GM18505 (cell line): ENCODE measurements at regions not wholly inside any gene's neighbourhood (a gene's known extent, or its start where the extent isn't known, plus 50 kb on each side); places are given as distances from the start of the nearest gene placed in this dataset.
A peak's percentile ranks its signal among the peaks of the same experiment; 100 is the strongest.
"Not testable (repeated sequence)": the region's sequence is repeated elsewhere in the genome, so short reads cannot be mapped to it uniquely, and the experiment has no call there.

ENCODE experiments used
- ATAC-seq: cut with Tn5 transposase; IDR thresholded peaks from one replicate; pipeline ENCODE4 v1.9.1; 2021; ENCODE audit not compliant: unreplicated experiment
- POLR2A ChIP-seq: IDR thresholded peaks from 4 replicates; pipeline ENCODE4 v1.6.1; 2011; ENCODE audit warnings: borderline replicate concordance; ENCODE audit not compliant: insufficient read depth, insufficient read length; ENCODE audit errors: extremely low read depth

- ATAC-seq = no peak
- no peak for TF ChIP-seq POLR2A
Observed at GRCh38 chr5:62192958-62193357, 113.0 kb upstream of the KIF2A start.

DNA sequence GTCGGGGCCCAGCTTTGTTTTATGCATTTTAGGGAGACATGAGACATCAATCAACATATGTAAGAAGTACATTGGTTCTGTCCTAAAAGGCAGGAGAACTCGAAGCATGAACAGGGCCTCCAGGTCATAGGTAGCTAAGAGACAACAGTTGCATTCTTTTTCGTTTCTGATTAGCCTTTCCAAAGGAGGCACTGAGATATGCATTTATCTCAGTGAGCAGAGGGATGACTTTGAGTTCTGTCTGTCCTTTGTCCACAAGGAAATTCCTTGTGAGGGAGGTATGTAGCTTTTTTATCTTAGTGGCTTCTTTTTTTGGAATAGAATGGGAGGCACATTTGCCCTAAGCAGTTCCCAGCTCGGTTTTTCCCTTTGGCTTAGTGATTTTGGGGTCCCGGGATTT lies 109.5 kb upstream of the KIF2A start:
- ATAC-seq = not testable (repeated sequence)

GRCh38 chr5:62197697-62198096 lies 108.3 kb upstream of the KIF2A start:
- ATAC-seq = no peak
- TF ChIP-seq POLR2A = no peak

GRCh38 chr5:62198421-62198820 lies 107.6 kb upstream of the KIF2A start:
- no peak for ATAC-seq
- TF ChIP-seq POLR2A = no peak

DNA sequence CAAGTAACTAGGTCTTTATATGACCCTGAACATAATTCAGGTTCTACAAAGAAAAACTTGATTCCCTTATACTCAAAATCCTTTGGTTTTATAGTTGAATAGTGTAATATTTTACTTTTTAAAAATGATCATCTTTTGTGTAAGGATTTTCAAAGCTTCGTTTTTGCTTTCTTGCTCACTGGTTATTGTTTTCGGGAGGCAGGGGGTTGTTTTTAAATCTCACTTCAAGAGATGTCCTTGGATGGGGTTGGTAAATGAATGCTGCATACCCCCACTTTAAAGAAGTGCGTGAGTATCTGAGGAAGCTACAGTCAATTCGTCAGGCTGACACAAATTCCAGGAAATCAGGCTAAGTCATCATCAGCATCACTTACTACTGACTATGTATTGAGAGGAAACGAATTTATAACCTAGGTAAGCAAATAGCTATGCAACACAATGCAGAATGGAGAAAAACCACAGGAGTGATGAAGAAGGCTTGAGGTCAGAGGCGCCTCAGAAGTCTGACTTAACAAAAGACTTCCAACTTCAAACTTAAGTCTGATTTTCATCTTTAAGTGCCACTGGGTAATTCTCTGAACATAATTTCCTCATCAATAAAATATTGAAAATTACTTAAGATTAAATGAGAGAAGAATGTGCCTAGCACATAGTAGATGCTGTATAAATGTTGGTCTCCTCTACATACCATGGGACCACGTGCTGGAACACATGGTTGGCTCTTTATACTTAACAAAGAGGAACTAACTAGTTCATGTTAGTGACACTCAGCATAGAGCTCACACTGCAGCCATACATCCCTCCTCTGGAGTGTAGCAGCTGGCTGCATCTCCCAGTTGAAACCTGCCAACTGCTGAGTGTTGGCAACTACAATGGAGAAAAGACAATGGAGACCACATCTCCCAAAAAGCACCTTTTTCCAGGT lies 106.0 kb upstream of the KIF2A start:
- no peak for ATAC-seq
- no peak for TF ChIP-seq POLR2A

DNA sequence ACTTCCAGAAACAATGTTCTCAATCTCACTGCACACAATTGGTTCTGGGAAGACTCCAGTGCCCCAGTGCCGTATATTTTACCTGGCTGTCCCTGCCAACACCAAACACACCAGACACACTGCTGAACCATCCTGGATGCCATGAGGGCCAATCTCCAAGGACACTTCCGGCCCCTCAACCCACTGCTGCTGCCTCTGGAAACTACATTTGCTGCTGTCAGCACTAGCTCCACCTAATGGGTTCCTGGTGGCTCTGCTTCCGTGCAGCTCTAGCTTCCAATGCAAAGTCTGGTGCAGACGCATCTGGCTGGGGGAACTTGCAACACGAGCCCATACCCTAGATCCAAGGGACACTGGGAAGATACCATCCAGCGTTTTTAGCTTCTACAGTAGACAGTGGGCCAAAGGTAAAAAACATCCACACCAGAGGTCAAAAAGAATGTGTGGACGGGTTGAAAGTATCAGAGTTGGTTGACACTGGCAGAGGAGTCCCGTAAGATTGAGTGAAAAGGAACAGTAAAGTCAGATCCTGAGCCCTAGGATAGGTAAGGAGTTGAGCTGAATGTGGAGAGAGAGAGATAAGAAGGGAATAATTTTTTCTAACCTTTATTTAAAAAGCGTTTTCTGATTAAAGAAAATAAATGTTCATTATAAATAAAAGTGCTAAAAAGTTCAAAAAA lies 99.7 kb upstream of the KIF2A start:
- no peak for ATAC-seq
- TF ChIP-seq POLR2A = no peak

DNA sequence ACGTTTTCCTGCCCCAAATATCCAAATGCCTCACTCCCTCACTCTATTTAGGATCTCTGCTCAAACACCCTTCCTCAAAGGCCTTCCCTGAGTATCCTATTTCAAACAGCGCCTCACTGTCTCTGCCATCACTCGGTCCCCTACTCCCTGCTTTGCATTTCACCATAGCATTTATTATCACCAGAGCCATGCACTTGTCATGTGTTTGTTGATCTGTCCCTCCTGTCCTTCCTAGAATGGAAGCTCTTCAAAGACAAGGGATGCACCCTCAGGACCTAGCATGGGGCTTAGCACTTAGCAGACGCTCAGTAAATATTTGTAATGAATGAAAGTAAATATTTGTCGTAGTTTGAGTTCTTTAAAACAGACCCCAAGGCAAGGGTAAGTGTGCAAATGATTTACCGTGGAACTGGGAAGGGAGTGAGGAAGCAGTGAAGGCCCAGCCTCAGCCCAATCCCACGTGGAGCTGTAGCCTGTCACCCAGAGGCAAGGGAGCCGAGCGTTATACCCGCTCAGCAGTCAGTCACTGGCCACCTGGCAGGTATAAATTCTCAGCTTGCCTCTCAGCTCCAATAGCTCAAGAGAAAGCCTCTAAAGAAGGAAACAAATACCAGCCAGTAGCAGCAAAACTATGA lies 97.7 kb upstream of the KIF2A start:
- TF ChIP-seq POLR2A = no peak
- ATAC-seq = no peak

- TF ChIP-seq POLR2A = no peak
- no peak for ATAC-seq
Observed at GRCh38 chr5:62211405-62211804, 94.6 kb upstream of the KIF2A start.

- TF ChIP-seq POLR2A = no peak
- ATAC-seq = no peak
Observed at GRCh38 chr5:62212648-62213047, 93.4 kb upstream of the KIF2A start.

GRCh38 chr5:62214701-62215100 lies 91.3 kb upstream of the KIF2A start:
- TF ChIP-seq POLR2A = no peak
- ATAC-seq = no peak

- ATAC-seq = not testable (repeated sequence)
Observed at GRCh38 chr5:62216603-62217002, 89.4 kb upstream of the KIF2A start.

- not testable (repeated sequence) for ATAC-seq
Observed at GRCh38 chr5:62217095-62217494, 88.9 kb upstream of the KIF2A start.

DNA sequence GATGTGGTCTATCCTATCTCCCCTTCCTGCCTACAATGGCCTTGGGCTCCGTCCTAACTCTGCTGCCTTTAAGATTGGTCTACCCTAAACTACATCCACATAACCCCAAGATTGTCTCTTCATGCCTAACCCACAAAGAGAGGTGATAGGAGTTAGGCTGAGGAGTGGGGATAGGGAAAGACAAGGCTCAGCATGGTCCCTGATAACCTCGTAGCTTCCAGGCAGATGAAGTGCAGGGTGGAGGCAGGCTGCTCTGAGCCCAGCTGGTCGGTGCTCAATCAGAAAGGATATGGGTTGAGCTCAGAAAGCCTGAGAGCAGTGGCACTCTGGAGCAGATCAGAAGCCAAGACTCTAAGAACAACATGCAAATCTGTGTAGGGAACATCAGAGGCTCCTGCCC lies 87.1 kb upstream of the KIF2A start:
- ATAC-seq = not testable (repeated sequence)

DNA sequence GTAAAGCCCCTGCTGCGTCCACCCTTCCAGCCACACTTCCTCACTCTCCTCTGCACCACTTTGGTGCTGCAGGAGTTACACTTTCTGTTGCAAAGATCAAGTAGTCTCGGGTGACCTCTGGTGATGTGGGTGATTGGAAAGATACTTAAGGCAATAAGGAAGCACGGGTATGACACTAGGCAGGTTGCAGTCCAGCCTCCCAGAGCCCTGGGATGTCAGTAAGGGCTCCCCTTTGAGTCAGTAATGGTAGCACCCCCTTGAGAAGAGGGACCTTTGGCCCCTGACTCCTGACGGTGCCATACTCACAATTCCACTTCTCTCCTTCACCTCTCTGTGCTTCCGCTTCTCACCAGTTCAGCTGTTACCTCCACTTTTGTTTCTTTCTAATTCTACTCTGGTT lies 84.1 kb upstream of the KIF2A start:
- ATAC-seq = not testable (repeated sequence)

DNA sequence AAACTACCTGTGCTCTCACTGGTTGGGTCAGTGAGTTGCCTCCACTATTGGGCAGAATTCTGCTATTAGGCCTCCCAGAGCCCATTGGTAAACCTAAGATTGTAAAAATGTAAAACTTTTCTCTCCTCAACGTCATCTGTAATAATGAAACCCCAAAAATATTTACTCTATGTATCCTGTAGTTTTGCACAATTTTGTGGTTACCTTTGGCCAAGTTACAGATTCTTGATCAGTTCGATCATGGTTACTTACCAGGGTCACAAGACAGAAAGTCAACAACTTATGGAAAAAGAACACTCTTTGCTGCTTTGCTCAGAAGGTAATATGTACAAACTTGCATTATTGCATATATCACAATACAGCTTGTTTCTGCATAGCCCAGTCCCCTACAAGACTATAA lies 83.7 kb upstream of the KIF2A start:
- not testable (repeated sequence) for ATAC-seq

DNA sequence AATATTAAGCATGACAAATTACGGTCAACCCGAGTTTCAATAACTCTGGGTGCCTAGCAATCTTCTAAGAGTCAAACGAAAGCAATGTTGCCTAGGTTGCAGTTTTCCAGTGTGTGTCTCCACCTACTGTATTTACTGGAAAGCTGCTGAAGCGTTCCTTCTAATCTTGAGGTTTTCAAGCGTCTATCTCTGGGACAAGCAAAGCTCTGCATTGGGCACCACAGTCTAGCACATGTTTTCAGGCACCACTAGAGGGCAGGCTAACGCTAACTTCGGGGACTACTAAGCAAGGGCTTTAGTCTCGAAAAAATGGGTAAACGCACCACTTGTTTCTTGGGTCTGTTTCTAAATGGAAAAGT lies 82.7 kb upstream of the KIF2A start:
- peak; percentile 90 for ATAC-seq

GRCh38 chr5:62224987-62225601 lies 80.9 kb upstream of the KIF2A start:
- not testable (repeated sequence) for ATAC-seq

DNA sequence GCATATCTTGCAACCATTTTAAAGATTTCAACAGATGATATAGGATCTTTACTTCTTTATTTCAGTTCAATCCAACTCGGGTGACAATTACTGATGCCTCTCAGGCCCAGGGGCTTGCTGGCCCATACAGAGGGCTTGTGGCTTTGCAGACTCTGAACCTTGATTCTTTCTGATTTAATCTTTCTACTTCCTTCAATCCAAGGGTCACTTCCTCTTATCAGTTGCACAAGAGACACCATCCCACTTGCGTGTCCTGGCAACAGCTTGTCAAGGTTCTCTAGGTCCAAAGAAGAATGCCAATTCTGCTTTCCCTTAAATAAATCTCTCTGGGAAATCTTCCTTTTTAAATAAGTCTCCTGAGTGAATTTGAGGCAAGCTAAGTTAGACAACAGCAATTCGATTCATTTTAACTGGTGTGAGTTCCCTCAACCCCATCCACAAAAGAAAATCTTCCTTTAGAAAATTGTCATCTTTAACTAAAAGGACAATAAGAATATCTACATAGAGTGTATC lies 75.1 kb upstream of the KIF2A start:
- ATAC-seq = not testable (repeated sequence)
